Liver (tissue), 7 donors: ENCODE measurements at regions not wholly inside any gene's neighbourhood (a gene's known extent, or its start where the extent isn't known, plus 50 kb on each side); places are given as distances from the start of the nearest gene placed in this dataset.

Experiments used
- DNase-seq: peaks from one replicate; pipeline ENCODE4 v3.0.0-alpha.2; 2017; ENCODE audit warnings: low spot score
- H3K27ac ChIP-seq, 2 donors: one replicate each; pipeline ENCODE4 v1.7.0; 2013; ENCODE audit warnings: inconsistent platforms in 2 of 2, low read length in 2 of 2, control low read depth in 1 of 2, low read depth in 1 of 2, mild to moderate bottlenecking in 1 of 2
- H3K27me3 ChIP-seq, 4 donors: one replicate each; pipeline versions ENCODE4 v1.6.1 to v1.7.0; 2013; ENCODE audit warnings: low read length in 3 of 4, inconsistent platforms in 1 of 4, mild to moderate bottlenecking in 1 of 4, moderate library complexity in 1 of 4; ENCODE audit not compliant: control insufficient read depth in 4 of 4, insufficient read depth in 4 of 4
- H3K36me3 ChIP-seq, 4 donors: one replicate each; pipeline versions ENCODE4 v1.6.1 to v1.7.0; 2013; ENCODE audit warnings: low read length in 3 of 4, mild to moderate bottlenecking in 3 of 4, low read depth in 1 of 4, moderate library complexity in 1 of 4; ENCODE audit not compliant: control insufficient read depth in 4 of 4, insufficient read depth in 3 of 4
- H3K4me1 ChIP-seq, 4 donors: one replicate each; pipeline versions ENCODE4 v1.6.1 to v1.7.0; 2013; ENCODE audit warnings: low read length in 3 of 4, mild to moderate bottlenecking in 3 of 4, moderate library complexity in 1 of 4; ENCODE audit not compliant: control insufficient read depth in 4 of 4, insufficient read depth in 4 of 4
- H3K4me3 ChIP-seq, 3 donors: one replicate each; pipeline versions ENCODE4 v1.6.1 to v1.7.0; 2013; ENCODE audit warnings: low read length in 3 of 3, control low read depth in 1 of 3, low read depth in 1 of 3, mild to moderate bottlenecking in 1 of 3
- H3K9ac ChIP-seq, 2 donors: one replicate each; pipeline ENCODE4 v1.7.0; 2013; ENCODE audit warnings: low read length in 2 of 2, mild to moderate bottlenecking in 2 of 2, moderate library complexity in 2 of 2, control low read depth in 1 of 2, low read depth in 1 of 2
- H3K9me3 ChIP-seq, 4 donors: one replicate each; pipeline versions ENCODE4 v1.6.1 to v1.7.0; 2013; ENCODE audit warnings: low read length in 3 of 4; ENCODE audit not compliant: control insufficient read depth in 4 of 4
- ATF3 ChIP-seq: IDR thresholded peaks from 2 replicates; pipeline ENCODE4 v1.6.1; 2016; ENCODE audit warnings: antibody characterized with exemption
- EGR1 ChIP-seq, 2 donors: IDR thresholded peaks; 2 replicates each; pipeline ENCODE4 v1.6.1; 2016 to 2018; ENCODE audit warnings: antibody characterized with exemption in 2 of 2, low read depth in 2 of 2
- FOXA1 ChIP-seq: IDR thresholded peaks from 2 replicates; pipeline ENCODE4 v1.6.1; 2016; ENCODE audit warnings: antibody characterized with exemption
- GABPA ChIP-seq, 2 donors: IDR thresholded peaks in 1 of 2; conservative IDR thresholded peaks in 1 of 2; 2 replicates each; pipeline ENCODE4 v1.6.1; 2016; ENCODE audit warnings: antibody characterized with exemption in 2 of 2, mild to moderate bottlenecking in 1 of 2, moderate library complexity in 1 of 2
- HNF4A ChIP-seq, 2 donors: conservative IDR thresholded peaks; 2 replicates each; pipeline ENCODE4 v1.6.1; 2016; ENCODE audit warnings: antibody characterized with exemption in 2 of 2, mild to moderate bottlenecking in 2 of 2
- HNF4G ChIP-seq: IDR thresholded peaks from 2 replicates; pipeline ENCODE4 v1.6.1; 2016; ENCODE audit warnings: antibody characterized with exemption
- JUND ChIP-seq, 2 donors: IDR thresholded peaks; 2 replicates each; pipeline ENCODE4 v1.6.1; 2016; ENCODE audit warnings: antibody characterized with exemption in 2 of 2
- NR2F2 ChIP-seq: IDR thresholded peaks from 2 replicates; pipeline ENCODE4 v1.6.1; 2016; ENCODE audit warnings: antibody characterized with exemption
- RAD21 ChIP-seq, 2 donors: IDR thresholded peaks; 2 replicates each; pipeline ENCODE4 v1.6.1; 2016; ENCODE audit warnings: antibody characterized with exemption in 2 of 2, mild to moderate bottlenecking in 2 of 2
- RXRA ChIP-seq, 2 donors: IDR thresholded peaks; 2 replicates each; pipeline ENCODE4 v1.6.1; 2017 to 2018; ENCODE audit warnings: antibody characterized with exemption in 2 of 2, mild to moderate bottlenecking in 1 of 2
- SP1 ChIP-seq: IDR thresholded peaks from 2 replicates; pipeline ENCODE4 v1.6.1; 2018; ENCODE audit warnings: antibody characterized with exemption, mild to moderate bottlenecking
- WGBS: extraction: QIAGEN DNeasy Blood & Tissue Kit; methylation state at CpG from one replicate; pipeline ENCODE4 v1.1.7; 2013; 5-methylcytosine and 5-hydroxymethylcytosine counted together
- donor health status: healthy.
- donor health status: healthy.
- donor health status: healthy.
- donor health status: healthy.

- H3K36me3 ChIP-seq = no peaks in the 10 kb centered on the region
- no peaks in the 10 kb centered on the region for H3K9me3 ChIP-seq
- 92% methylated on average over 5 of the region's 5 CpGs for WGBS
- no peak for DNase-seq
- no peaks in the 10 kb centered on the region for H3K4me1 ChIP-seq
- no peak for TF ChIP-seq JUND (IDR thresholded peaks at IDR 0.05)
- TF ChIP-seq SP1 = no peak
- TF ChIP-seq GABPA (IDR thresholded peaks at IDR 0.05 in 1 of 2, conservative IDR thresholded peaks at IDR 0.05 in 1 of 2) = no peak
- no peaks in the 10 kb centered on the region for H3K27me3 ChIP-seq
- no peak overlapping the region for H3K4me3 ChIP-seq
- H3K9ac ChIP-seq = no peak overlapping the region
- no peak overlapping the region for H3K27ac ChIP-seq
Measured at GRCh38 chr14:85420707-85421106, 109.2 kb upstream of the FLRT2 start.

- no peaks in the 10 kb centered on the region for H3K27me3 ChIP-seq
- DNase-seq = no peak
- no peaks in the 10 kb centered on the region for H3K4me1 ChIP-seq
- no peak overlapping the region for H3K4me3 ChIP-seq
- H3K9ac ChIP-seq = no peak overlapping the region
- H3K36me3 ChIP-seq = no peaks in the 10 kb centered on the region
- no peaks in the 10 kb centered on the region for H3K9me3 ChIP-seq
- WGBS = 92% methylated on average over 3 of the region's 3 CpGs
- no peak overlapping the region for H3K27ac ChIP-seq
- no peak for TF ChIP-seq HNF4A (conservative IDR thresholded peaks at IDR 0.05)
- TF ChIP-seq NR2F2 = no peak
- TF ChIP-seq SP1 = no peak
- TF ChIP-seq GABPA (IDR thresholded peaks at IDR 0.05 in 1 of 2, conservative IDR thresholded peaks at IDR 0.05 in 1 of 2) = no peak
- TF ChIP-seq HNF4G = no peak
- no peak for TF ChIP-seq RXRA (IDR thresholded peaks at IDR 0.05)
- TF ChIP-seq FOXA1 = no peak
- TF ChIP-seq EGR1 (IDR thresholded peaks at IDR 0.05; ENCODE audit: low read depth in 2 of 2) = no peak
- no peak for TF ChIP-seq RAD21 (IDR thresholded peaks at IDR 0.05)
Measured at GRCh38 chr14:85421186-85421877, 108.6 kb upstream of the FLRT2 start.

- H3K4me3 ChIP-seq = no peak overlapping the region
- no peak overlapping the region for H3K27ac ChIP-seq
- H3K36me3 ChIP-seq = no peaks in the 10 kb centered on the region
- no peaks in the 10 kb centered on the region for H3K4me1 ChIP-seq
- no peak for TF ChIP-seq GABPA (IDR thresholded peaks at IDR 0.05 in 1 of 2, conservative IDR thresholded peaks at IDR 0.05 in 1 of 2)
- TF ChIP-seq ATF3 = no peak
- no peak overlapping the region for H3K9ac ChIP-seq
- 93% methylated on average over 3 of the region's 3 CpGs for WGBS
- no peak for DNase-seq
- H3K27me3 ChIP-seq = no peaks in the 10 kb centered on the region
- no peaks in the 10 kb centered on the region for H3K9me3 ChIP-seq
Measured at GRCh38 chr14:85423889-85424288, 106.1 kb upstream of the FLRT2 start.

- WGBS = 90% methylated on average over 3 of the region's 3 CpGs
- Histone ChIP-seq H3K27ac (no peak overlapping the region), H3K4me1 (no peaks in the 10 kb centered on the region), H3K27me3 (no peaks in the 10 kb centered on the region), H3K9me3 (no peaks in the 10 kb centered on the region), H3K36me3 (no peaks in the 10 kb centered on the region), H3K9ac (no peak overlapping the region), H3K4me3 (no peak overlapping the region)
- DNase-seq = no peak
- TF ChIP-seq ATF3 = no peak
Measured at GRCh38 chr14:85425507-85425906, 104.4 kb upstream of the FLRT2 start.
